ENCODE measurements at regions not wholly inside any gene's neighbourhood (a gene's known extent, or its start where the extent isn't known, plus 50 kb on each side); places are given as distances from the start of the nearest gene placed in this dataset.

GRCh38 chr17:27951872-27952271 is 58.7 kb upstream of the LYRM9 start (continued):
- TF ChIP-seq REST (IDR thresholded peaks at IDR 0.05; ENCODE audit: unreplicated experiment) (no peak), CREB1 (CRISPR knock-in tag; IDR thresholded peaks at IDR 0.05; ENCODE audit: low read depth) (no peak), EZH2phosphoT487 (IDR thresholded peaks at IDR 0.05; ENCODE audit: unreplicated experiment) (no peak), STAT1 (IDR thresholded peaks at IDR 0.05; ENCODE audit: unreplicated experiment) (no peak), CTCF (conservative IDR thresholded peaks at IDR 0.05; ENCODE audit: low read depth in 2 of 2) (no peak)

GRCh38 chr17:27952366-27952765 is 59.2 kb upstream of the LYRM9 start:
- H3K4me1 Mint-ChIP-seq: peaks cover 29% of the 10 kb centered on the region
- no peaks in the 10 kb centered on the region for H3K79me2 ChIP-seq (replicated peaks; ENCODE audit: insufficient read depth)
- H3F3A ChIP-seq (replicated peaks; ENCODE audit: low read depth): no peaks in the 10 kb centered on the region
- no peaks in the 10 kb centered on the region for H3K36me3 ChIP-seq (ENCODE audit: insufficient read depth)
- H3K4me3 ChIP-seq: no peak overlapping the region
- H3K36me3 Mint-ChIP-seq (ENCODE audit: low read depth): no peaks in the 10 kb centered on the region
- no peak for DNase-seq (ENCODE audit: low spot score)
- H3K4me2 ChIP-seq: no peak overlapping the region
- H3K27ac Mint-ChIP-seq: no peak overlapping the region
- no peaks in the 10 kb centered on the region for H3K27me3 ChIP-seq (ENCODE audit: insufficient read depth)
- H3K27me3 Mint-ChIP-seq (ENCODE audit: insufficient read depth, low read depth, poor library complexity): peaks cover 5% of the 10 kb centered on the region
- no peaks in the 10 kb centered on the region for H3K9me2 ChIP-seq (ENCODE audit: insufficient read depth)
- H3K27ac ChIP-seq (ENCODE audit: low read depth): no peak overlapping the region
- no peak overlapping the region for H2AFZ ChIP-seq
- no peaks in the 10 kb centered on the region for H3K9me3 Mint-ChIP-seq
- no peak for ATAC-seq
- peaks cover 14% of the 10 kb centered on the region for H3K4me1 ChIP-seq (ENCODE audit: insufficient read depth)
- H3K4me3 Mint-ChIP-seq: no peak overlapping the region
- no peaks in the 10 kb centered on the region for H4K20me1 ChIP-seq (replicated peaks; ENCODE audit: insufficient read depth)
- no peak for TF ChIP-seq STAT1 (IDR thresholded peaks at IDR 0.05; ENCODE audit: unreplicated experiment)
- no peak for TF ChIP-seq ZNF331 (CRISPR knock-in tag; IDR thresholded peaks at IDR 0.05; ENCODE audit: low read depth)
- TF ChIP-seq EZH2phosphoT487 (IDR thresholded peaks at IDR 0.05; ENCODE audit: unreplicated experiment): no peak
- TF ChIP-seq CTCF (conservative IDR thresholded peaks at IDR 0.05; ENCODE audit: low read depth in 2 of 2): no peak
- TF ChIP-seq ZNF462 (CRISPR knock-in tag; IDR thresholded peaks at IDR 0.05): no peak
- no peak for TF ChIP-seq CREB1 (CRISPR knock-in tag; IDR thresholded peaks at IDR 0.05; ENCODE audit: low read depth)
- TF ChIP-seq ETS1 (IDR thresholded peaks at IDR 0.05): no peak
- no peak for TF ChIP-seq EZH2 (IDR thresholded peaks at IDR 0.05; ENCODE audit: low read depth, unreplicated experiment)
